NCI-H187 treated with DMSO at 0.1 percent for 48 hours (cell line): ENCODE measurements at regions not wholly inside any gene's neighbourhood (a gene's known extent, or its start where the extent isn't known, plus 50 kb on each side); places are given as distances from the start of the nearest gene placed in this dataset.
"Not testable (repeated sequence)": the region's sequence is repeated elsewhere in the genome, so short reads cannot be mapped to it uniquely, and the experiment has no call there.

ENCODE experiments used
- DNase-seq: peaks from one replicate; lab custom pipeline; 2025; lab: John Stamatoyannopoulos, UW

GRCh38 chr5:61215996-61216395 lies 53.7 kb upstream of the SMIM15 start:
- DNase-seq: no peak

- no peak for DNase-seq
Measured at GRCh38 chr5:61216741-61217140, 54.5 kb upstream of the SMIM15 start.

- no peak for DNase-seq
Measured at GRCh38 chr5:61217214-61217613, 54.9 kb upstream of the SMIM15 start.

GRCh38 chr5:61228229-61228628 lies 66.0 kb upstream of the SMIM15 start:
- no peak for DNase-seq

GRCh38 chr5:61228691-61229280 lies 66.5 kb upstream of the SMIM15 start:
- no peak for DNase-seq

- DNase-seq: no peak
Measured at GRCh38 chr5:61229416-61229815, 67.1 kb upstream of the SMIM15 start.

- DNase-seq: no peak
Measured at GRCh38 chr5:61230492-61230891, 68.2 kb upstream of the SMIM15 start.

GRCh38 chr5:61231813-61232212 lies 69.5 kb upstream of the SMIM15 start:
- no peak for DNase-seq

- no peak for DNase-seq
Measured at GRCh38 chr5:61232490-61233050, 70.3 kb upstream of the SMIM15 start.

- DNase-seq: no peak
Measured at GRCh38 chr5:61234019-61234418, 71.8 kb upstream of the SMIM15 start.

- DNase-seq: not testable (repeated sequence)
Measured at GRCh38 chr5:61236715-61237114, 74.4 kb upstream of the SMIM15 start.

GRCh38 chr5:61245486-61245885 lies 83.2 kb upstream of the SMIM15 start:
- no peak for DNase-seq

- DNase-seq: no peak
Measured at GRCh38 chr5:61245936-61246335, 83.7 kb upstream of the SMIM15 start.

GRCh38 chr5:61246768-61247307 lies 84.6 kb upstream of the SMIM15 start:
- no peak for DNase-seq

- DNase-seq: no peak
Measured at GRCh38 chr5:61251874-61252642, 80.0 kb upstream of the ZSWIM6 start.

- DNase-seq: no peak
Measured at GRCh38 chr5:61252643-61252925, 79.5 kb upstream of the ZSWIM6 start.

- no peak for DNase-seq
Measured at GRCh38 chr5:61253547-61253946, 78.5 kb upstream of the ZSWIM6 start.

- DNase-seq: no peak
Measured at GRCh38 chr5:61254969-61255555, 77.0 kb upstream of the ZSWIM6 start.

GRCh38 chr5:61256474-61256873 lies 75.6 kb upstream of the ZSWIM6 start:
- no peak for DNase-seq

GRCh38 chr5:61257421-61257820 lies 74.6 kb upstream of the ZSWIM6 start:
- no peak for DNase-seq

- no peak for DNase-seq
Measured at GRCh38 chr5:61261136-61261535, 70.9 kb upstream of the ZSWIM6 start.

- no peak for DNase-seq
Measured at GRCh38 chr5:61262080-61262479, 70.0 kb upstream of the ZSWIM6 start.

- no peak for DNase-seq
Measured at GRCh38 chr5:61263072-61263471, 69.0 kb upstream of the ZSWIM6 start.
